DMS 273 (cell line): ENCODE measurements at regions not wholly inside any gene's neighbourhood (a gene's known extent, or its start where the extent isn't known, plus 50 kb on each side); places are given as distances from the start of the nearest gene placed in this dataset.

Source experiments
- DNase-seq: peaks from one replicate; lab custom pipeline; 2025; ENCODE audit not compliant: unreplicated experiment; lab: John Stamatoyannopoulos, UW

DNA sequence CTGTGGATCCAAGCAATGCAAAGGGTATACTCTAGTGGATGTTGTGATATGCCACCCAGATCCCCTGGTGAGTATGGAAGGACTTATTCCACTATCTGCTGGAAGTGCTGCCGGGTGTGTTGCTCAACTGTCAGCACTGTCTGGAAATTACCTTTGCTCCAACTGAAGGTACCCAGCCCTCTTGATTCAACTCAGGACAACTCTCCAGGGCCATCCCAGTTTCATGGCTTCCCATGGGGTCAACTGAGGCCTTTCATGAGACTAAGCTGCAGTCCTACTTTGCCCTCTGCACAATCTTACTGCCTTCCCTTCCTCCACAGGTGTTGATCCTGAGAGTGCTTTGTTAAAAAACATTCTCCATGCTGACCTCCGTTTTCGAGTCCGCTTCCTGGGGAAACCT lies 99.8 kb downstream of the SPRY1 start:
- DNase-seq, result no peak

DNA sequence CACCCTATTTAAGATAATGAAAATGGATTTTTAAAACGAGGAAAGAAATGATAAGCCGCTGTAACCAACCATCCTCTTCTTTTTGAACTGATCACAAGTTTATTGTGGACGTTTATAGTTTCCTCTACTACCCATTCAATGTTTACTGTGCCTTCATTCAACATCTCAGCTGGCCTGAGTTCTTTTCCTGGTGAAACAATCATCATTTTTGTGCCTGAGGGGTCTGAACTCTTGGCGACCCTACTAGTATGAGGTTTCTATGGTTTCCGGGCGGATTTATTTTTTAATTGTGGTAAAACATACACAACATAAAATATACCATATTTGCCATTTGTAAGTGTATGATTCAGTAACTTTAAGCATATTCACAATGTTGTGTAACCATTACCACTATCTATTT lies 100.7 kb downstream of the SPRY1 start:
- no peak for DNase-seq

- no peak for DNase-seq
Measured at GRCh38 chr4:123501733-123502132, 105.1 kb downstream of the SPRY1 start.

- DNase-seq, result no peak
Measured at GRCh38 chr4:123503698-123504363, 107.2 kb downstream of the SPRY1 start.

GRCh38 chr4:123505095-123506010 lies 108.8 kb downstream of the SPRY1 start:
- peak; percentile 75 for DNase-seq

- no peak for DNase-seq
Measured at GRCh38 chr4:123506011-123506695, 109.6 kb downstream of the SPRY1 start.

DNA sequence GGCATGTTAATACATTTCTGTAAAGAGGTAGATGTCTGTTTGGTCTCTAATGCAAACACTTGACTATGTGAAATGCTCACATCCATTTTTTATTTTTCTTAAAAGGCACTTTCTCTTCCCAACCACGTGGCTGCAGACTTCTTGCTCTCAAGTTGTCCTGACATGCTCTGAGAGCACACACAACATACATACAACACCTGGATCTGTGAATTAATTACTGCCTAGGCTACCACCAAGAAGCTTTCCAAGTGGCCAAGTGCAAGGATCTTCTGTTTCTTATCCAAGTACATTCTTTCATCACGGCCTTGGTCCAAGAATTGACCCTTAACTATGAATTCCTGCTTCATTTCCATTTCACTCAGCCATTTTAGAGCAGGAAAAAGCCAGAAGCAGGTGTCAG lies 110.8 kb downstream of the SPRY1 start:
- peak; percentile 13 for DNase-seq

DNA sequence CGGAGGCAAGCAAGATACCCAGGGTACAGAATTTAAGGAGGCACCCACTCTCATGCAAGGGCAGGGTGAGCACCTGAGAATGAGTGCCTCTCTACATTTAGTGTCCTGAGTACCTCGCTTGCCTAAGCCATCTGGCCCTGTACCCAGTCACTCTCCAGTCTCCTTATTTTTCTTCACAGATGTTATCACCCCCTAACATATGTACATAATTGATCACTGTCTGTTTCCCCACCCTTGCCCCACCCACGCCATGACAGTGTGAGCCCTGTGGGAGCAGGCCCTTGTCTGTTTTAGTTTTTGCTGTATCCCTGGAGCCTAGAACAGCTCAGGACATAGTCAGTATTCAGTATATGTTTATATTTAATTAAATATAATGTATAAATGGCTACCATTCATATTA lies 113.6 kb downstream of the SPRY1 start:
- DNase-seq, result peak; percentile 61

DNA sequence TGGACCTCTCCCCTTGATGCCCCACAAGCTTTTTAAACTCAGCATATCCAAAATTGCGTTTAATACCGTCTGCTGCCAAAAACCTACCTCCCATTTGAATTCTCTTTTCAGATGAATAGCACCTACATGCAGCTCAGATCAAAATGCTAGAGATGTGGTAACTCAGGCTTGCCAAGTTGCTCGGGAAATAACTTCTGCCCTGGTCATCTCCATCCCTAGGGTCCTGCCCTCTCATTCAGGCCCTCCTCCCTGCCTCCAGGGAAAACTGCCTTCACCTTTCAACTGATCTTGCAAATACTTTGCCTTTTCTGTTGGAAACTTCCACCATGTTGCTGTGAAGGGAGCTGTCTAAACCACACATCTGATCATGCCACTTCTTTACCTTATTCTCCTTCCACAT lies 114.1 kb downstream of the SPRY1 start:
- DNase-seq, result no peak

- no peak for DNase-seq
Measured at GRCh38 chr4:123516576-123516975, 120.0 kb downstream of the SPRY1 start.

DNA sequence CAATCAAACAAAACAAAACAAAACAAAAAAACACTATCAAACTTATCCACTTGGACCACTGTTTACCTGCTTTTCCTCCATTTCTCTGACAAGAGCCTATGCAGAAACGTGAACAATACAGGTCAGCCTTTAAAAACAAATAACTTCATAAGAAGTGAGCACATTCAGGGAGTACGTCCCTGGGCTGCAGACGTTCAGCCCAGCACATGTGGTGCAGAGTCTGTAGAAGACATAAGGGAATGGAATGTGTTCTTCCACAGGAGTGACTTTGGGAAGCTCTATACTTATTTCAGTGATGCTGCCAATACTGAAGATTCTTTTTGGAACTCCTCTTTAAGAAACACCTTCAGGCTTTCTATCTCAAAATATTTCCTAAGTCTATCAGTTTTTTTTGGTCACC lies 120.6 kb downstream of the SPRY1 start:
- DNase-seq, result no peak

- peak; percentile 41 for DNase-seq
Measured at GRCh38 chr4:123517971-123518370, 121.4 kb downstream of the SPRY1 start.

DNA sequence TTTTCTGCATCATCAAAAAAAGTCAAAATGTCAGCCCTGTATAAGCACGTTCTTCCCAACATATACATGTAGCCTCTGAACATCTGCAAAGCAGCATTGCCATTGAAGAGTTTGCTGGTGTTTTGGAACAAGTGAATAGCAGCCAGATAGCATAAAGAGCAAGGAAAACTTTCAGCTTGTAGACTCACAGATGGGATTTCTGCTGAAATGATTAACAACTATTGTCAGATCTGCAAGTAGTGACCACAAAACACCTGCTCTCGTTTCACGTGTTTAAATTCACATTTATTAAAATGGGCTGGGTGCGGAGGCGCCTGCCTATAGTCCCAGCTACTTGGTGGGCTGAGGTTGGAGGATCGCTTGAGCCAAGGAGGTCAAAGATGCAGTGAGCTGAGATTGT lies 123.7 kb downstream of the SPRY1 start:
- DNase-seq, result peak; percentile 2

GRCh38 chr4:123522081-123522480 lies 125.5 kb downstream of the SPRY1 start:
- no peak for DNase-seq

DNA sequence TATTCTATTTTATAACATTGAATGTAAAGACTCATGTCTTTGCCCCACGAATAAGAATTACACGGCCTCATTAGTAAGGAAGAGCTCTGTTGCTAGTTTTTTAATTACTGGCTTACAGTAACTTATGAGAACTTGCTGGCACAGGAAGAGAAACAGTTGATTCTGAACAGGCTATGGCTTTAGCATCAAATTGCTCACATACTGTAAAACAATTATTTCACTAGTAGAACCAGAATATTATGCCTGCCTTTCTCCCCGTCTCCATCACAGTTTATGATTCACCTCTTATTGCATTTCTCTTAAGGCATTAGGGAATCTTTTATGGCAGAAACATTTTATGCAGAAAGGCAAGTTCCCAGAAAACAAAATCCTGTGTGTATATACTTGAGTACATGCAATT lies 126.1 kb downstream of the SPRY1 start:
- no peak for DNase-seq

DNA sequence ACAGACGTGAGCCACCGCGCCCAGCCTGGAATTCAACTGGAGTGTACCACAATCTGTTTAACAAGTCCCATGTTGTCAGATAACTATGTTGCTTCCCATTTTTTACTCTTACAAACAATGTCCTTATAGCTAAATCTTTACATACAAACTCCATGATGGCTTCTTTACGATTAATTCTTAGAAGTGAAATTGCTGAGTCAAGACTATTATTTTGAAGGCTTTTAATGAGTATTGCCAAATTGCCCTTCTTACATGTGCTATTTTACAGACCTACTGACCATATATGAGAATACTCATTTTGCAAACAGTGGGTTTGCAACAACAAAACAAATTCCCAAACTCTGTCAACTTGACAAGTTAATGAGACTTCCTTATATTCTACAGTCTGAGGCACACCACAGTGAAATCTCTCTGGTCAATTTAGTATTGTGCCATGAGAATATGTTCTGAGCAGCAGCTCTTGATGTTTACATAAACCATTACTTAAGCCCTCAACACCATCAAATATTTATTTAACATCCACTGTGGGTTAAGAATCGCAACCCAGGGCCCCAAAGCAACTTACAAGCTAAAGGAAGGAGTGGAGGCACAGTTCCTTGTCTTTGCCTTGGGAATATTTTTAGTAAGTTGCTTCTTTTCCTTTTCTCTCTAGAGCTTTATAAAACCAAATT lies 128.5 kb downstream of the SPRY1 start:
- no peak for DNase-seq

- DNase-seq, result no peak
Measured at GRCh38 chr4:123526511-123526910, 129.9 kb downstream of the SPRY1 start.

DNA sequence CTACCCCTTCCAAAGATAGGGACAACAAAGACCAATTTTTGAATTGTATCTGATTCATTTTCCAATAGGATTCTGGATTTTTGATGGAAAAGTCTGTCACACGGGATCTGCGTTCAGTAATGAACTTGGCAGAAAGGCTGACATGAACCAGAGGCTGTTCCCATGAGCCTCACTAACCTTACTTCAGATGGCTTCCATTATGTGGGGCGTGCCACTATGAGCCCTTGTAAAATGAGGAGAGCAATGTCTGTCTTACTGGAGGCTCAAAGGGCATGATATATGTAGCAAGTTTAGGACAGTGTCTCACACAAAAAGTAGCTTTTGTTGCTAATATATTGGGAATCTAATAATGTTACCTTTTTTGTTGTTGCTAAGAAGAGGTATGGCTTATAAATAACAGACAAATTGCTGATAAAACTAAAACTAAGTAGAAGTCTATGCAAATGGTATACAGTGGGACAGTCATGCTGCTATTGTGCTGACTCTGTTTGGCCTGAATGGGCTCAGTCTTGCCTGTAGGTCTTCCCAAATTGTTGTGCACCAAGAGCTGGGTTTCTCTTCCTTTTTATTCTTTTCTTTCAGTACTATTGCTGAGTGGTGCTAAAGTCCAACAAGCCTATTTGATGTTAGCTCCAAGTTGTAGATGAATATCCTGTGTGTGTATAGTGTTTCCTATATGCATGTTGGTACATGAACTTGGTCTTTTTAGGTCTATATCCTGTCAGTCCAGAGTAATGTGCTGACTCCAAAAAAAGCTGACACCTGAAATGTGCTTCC lies 132.1 kb downstream of the SPRY1 start:
- DNase-seq, result no peak

GRCh38 chr4:123529278-123529568 lies 132.6 kb downstream of the SPRY1 start:
- no peak for DNase-seq

- DNase-seq, result no peak
Measured at GRCh38 chr4:123530357-123530756, 133.8 kb downstream of the SPRY1 start.
